Activated T-cell treated with anti-CD3 and anti-CD28 coated beads, Interleukin-2, amount 50 U/mL, for 72 hours (primary cell): ENCODE measurements at regions not wholly inside any gene's neighbourhood (a gene's known extent, or its start where the extent isn't known, plus 50 kb on each side); places are given as distances from the start of the nearest gene placed in this dataset.

Experiments used
- ATAC-seq, 2 donors: fragments of 150-1000 bp; cut with Tn5 transposase; replicated peaks in 1 of 2; 2 replicates each; pipeline ENCODE4 v1.10.0; 2021; ENCODE audit warnings: moderate library complexity in 2 of 2, mild to moderate bottlenecking in 1 of 2
- DNase-seq, 2 donors: peaks; one replicate each; pipeline ENCODE4 v3.0.0; 2021 to 2022; ENCODE audit warnings: mixed read lengths in 1 of 2
- H3K27ac Mint-ChIP-seq: one replicate; pipeline ENCODE4 v1.8.0; 2022; ENCODE audit warnings: mild to moderate bottlenecking, moderate library complexity, mixed read lengths
- H3K27me3 Mint-ChIP-seq: one replicate; pipeline ENCODE4 v1.8.0; 2022; ENCODE audit warnings: low read depth, mixed read lengths
- H3K36me3 Mint-ChIP-seq, 2 donors: one replicate each; pipeline ENCODE4 v1.8.0; 2022; ENCODE audit warnings: mixed read lengths in 2 of 2, mild to moderate bottlenecking in 1 of 2; ENCODE audit not compliant: insufficient read depth in 2 of 2
- H3K4me1 Mint-ChIP-seq: one replicate; pipeline ENCODE4 v1.8.0; 2022; ENCODE audit warnings: low read depth, mixed read lengths
- H3K4me3 Mint-ChIP-seq, 2 donors: one replicate each; pipeline ENCODE4 v1.8.0; 2022; ENCODE audit warnings: mild to moderate bottlenecking in 2 of 2, mixed read lengths in 2 of 2, moderate library complexity in 2 of 2
- H3K9me3 Mint-ChIP-seq, 2 donors: one replicate each; pipeline ENCODE4 v1.8.0; 2022; ENCODE audit warnings: mixed read lengths in 2 of 2

GRCh38 chr13:80096383-80096782 lies 244.5 kb downstream of the SPRY2 start:
- Mint-ChIP-seq H3K27ac (no peak overlapping the region), H3K36me3 (no peaks in the 10 kb centered on the region)
- ATAC-seq: no peak

GRCh38 chr13:80094526-80094925 lies 246.4 kb downstream of the SPRY2 start:
- Mint-ChIP-seq H3K27me3 (no peaks in the 10 kb centered on the region), H3K36me3 (no peaks in the 10 kb centered on the region), H3K4me1 (no peaks in the 10 kb centered on the region), H3K27ac (no peak overlapping the region), H3K4me3 (no peak overlapping the region), H3K9me3 (no peaks in the 10 kb centered on the region)
- ATAC-seq: no peak
- DNase-seq: no peak

More at GRCh38 chr13:80096383-80096782, 244.5 kb downstream of the SPRY2 start:
- Mint-ChIP-seq H3K9me3 (no peaks in the 10 kb centered on the region), H3K27me3 (no peaks in the 10 kb centered on the region), H3K4me1 (no peaks in the 10 kb centered on the region), H3K4me3 (no peak overlapping the region)
- DNase-seq: no peak

GRCh38 chr13:80093888-80094287 lies 247.0 kb downstream of the SPRY2 start:
- DNase-seq: no peak
- no peaks in the 10 kb centered on the region for H3K27me3 Mint-ChIP-seq
- H3K36me3 Mint-ChIP-seq: no peaks in the 10 kb centered on the region
- H3K9me3 Mint-ChIP-seq: no peaks in the 10 kb centered on the region
- no peak overlapping the region for H3K27ac Mint-ChIP-seq
- H3K4me3 Mint-ChIP-seq: no peak overlapping the region
- no peak for ATAC-seq
- H3K4me1 Mint-ChIP-seq: no peaks in the 10 kb centered on the region

GRCh38 chr13:80086304-80086721 lies 254.6 kb downstream of the SPRY2 start:
- Mint-ChIP-seq H3K27ac (no peak overlapping the region), H3K4me3 (no peak overlapping the region), H3K36me3 (no peaks in the 10 kb centered on the region), H3K4me1 (no peaks in the 10 kb centered on the region), H3K9me3 (no peaks in the 10 kb centered on the region), H3K27me3 (no peaks in the 10 kb centered on the region)
- ATAC-seq (no peak), DNase-seq (no peak)

DNA sequence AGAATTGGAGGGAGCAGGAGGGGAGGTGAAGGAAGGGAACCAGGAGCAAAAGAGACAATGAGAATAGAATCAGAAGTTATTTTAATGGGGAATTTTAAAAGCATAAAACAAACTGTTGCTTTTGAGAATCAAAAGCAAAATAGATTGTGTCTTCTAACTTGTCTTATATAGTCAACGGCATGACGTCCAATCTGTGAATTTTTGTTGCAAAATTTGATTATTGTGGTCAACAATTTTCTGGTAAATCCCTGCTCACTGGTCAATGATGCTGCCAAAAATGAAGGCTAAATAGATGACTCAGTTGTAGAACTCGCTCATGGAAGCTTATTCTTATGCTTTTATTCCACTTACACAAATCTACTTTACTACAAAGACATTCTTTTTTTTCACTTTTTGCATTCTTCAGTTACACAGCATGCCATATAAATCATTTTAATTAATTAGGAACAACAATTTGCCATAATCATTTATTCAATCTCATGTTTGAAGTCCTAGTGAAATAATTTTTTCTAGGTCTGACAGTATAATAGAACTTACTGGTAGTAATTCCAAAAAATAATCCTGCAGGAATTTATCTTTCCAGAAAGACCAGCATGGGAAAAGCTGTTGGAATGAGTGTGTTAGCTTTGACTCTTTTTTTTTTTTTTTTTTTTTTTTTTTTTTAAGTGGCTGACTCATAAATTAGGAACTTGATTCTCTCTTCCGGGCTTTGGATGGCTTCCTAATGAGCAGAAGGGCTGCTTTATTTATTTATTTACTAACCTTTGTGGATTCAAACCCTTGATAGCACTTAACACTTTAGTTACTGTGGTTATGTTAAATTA lies 256.9 kb downstream of the SPRY2 start:
- Mint-ChIP-seq H3K4me3 (no peak overlapping the region), H3K9me3 (no peaks in the 10 kb centered on the region), H3K27ac (no peak overlapping the region), H3K27me3 (no peaks in the 10 kb centered on the region), H3K4me1 (no peaks in the 10 kb centered on the region), H3K36me3 (no peaks in the 10 kb centered on the region)
- ATAC-seq (no peak), DNase-seq (no peak)

- Mint-ChIP-seq H3K9me3 (no peaks in the 10 kb centered on the region), H3K36me3 (no peaks in the 10 kb centered on the region), H3K4me1 (no peaks in the 10 kb centered on the region), H3K27ac (no peak overlapping the region), H3K4me3 (no peak overlapping the region), H3K27me3 (no peaks in the 10 kb centered on the region)
- DNase-seq (no peak), ATAC-seq (no peak)
Observed at GRCh38 chr13:80083081-80083852, 257.7 kb downstream of the SPRY2 start.

- Mint-ChIP-seq H3K27ac (no peak overlapping the region), H3K4me3 (no peak overlapping the region), H3K27me3 (no peaks in the 10 kb centered on the region), H3K9me3 (no peaks in the 10 kb centered on the region), H3K4me1 (no peaks in the 10 kb centered on the region), H3K36me3 (no peaks in the 10 kb centered on the region)
- ATAC-seq (no peak), DNase-seq (no peak)
Observed at GRCh38 chr13:80082396-80083080, 258.4 kb downstream of the SPRY2 start.

GRCh38 chr13:80074811-80075210 lies 266.1 kb downstream of the SPRY2 start:
- Mint-ChIP-seq H3K4me3 (no peak overlapping the region), H3K36me3 (no peaks in the 10 kb centered on the region), H3K27ac (no peak overlapping the region), H3K4me1 (no peaks in the 10 kb centered on the region), H3K9me3 (peaks cover 0 to 1% of the 10 kb centered on the region in 2 donors), H3K27me3 (no peaks in the 10 kb centered on the region)
- no peak for DNase-seq
- no peak for ATAC-seq

DNA sequence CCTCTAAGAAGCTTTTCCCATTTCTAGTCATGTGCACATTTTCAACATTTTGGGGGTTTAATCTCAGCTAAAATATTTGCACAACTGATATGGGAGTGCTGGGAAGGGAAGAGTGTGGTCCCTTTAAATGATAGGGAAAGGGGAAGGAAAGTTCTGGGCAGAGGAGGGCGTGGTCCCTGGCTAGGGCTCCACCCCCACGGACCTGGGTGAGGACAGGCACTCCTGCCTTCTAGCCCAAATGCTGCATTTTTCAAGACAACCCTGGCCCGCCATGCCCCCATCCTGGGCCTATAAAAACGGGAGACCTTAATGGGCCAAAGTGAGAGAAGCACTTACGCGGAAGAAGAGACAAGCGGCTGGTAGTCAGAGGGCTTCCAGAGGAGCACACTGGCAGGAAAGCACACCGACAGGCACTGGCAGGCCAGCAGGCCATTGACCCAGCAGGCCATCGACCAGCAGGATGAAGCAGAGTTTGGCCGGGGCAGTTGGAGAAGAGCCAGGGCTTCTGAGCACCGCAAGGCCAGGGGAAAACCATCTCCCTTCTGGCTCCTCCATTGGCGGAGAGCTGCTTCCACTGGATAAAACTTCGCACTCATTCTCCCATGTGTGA lies 266.7 kb downstream of the SPRY2 start:
- no peak overlapping the region for H3K27ac Mint-ChIP-seq
- no peaks in the 10 kb centered on the region for H3K4me1 Mint-ChIP-seq
- no peak for DNase-seq
- H3K9me3 Mint-ChIP-seq: peaks cover 0 to 1% of the 10 kb centered on the region in 2 donors
- no peak for ATAC-seq
- no peaks in the 10 kb centered on the region for H3K36me3 Mint-ChIP-seq
- no peaks in the 10 kb centered on the region for H3K27me3 Mint-ChIP-seq
- H3K4me3 Mint-ChIP-seq: no peak overlapping the region

DNA sequence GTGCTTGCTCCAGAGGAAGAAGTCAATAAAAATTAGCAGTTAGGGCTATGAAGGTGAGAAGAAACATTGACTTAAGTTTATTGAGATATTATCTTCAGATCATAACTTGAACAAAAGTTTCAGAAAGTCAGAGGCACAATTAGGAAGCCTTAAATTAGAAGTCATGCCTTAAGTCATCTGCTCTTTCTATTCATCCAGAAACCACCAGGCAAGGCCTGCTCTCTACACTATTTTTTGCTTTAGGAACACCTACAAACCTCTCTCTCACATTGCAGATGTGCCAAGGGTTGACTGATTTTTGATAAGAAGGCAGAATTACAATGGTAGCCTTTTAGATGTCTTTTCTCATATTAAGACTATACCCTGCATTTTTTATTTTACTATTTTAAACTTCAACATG lies 268.7 kb downstream of the SPRY2 start:
- DNase-seq: no peak
- Mint-ChIP-seq H3K27me3 (no peaks in the 10 kb centered on the region), H3K4me1 (no peaks in the 10 kb centered on the region), H3K36me3 (no peaks in the 10 kb centered on the region), H3K9me3 (peaks cover 1 to 2% of the 10 kb centered on the region in 2 donors), H3K4me3 (no peak overlapping the region), H3K27ac (no peak overlapping the region)
- no peak for ATAC-seq

GRCh38 chr13:80070024-80070703 lies 270.8 kb downstream of the SPRY2 start:
- Mint-ChIP-seq H3K36me3 (no peaks in the 10 kb centered on the region), H3K4me3 (no peak overlapping the region), H3K27me3 (no peaks in the 10 kb centered on the region), H3K9me3 (peaks cover 1 to 2% of the 10 kb centered on the region in 2 donors), H3K4me1 (no peaks in the 10 kb centered on the region), H3K27ac (no peak overlapping the region)
- no peak for ATAC-seq
- no peak for DNase-seq

DNA sequence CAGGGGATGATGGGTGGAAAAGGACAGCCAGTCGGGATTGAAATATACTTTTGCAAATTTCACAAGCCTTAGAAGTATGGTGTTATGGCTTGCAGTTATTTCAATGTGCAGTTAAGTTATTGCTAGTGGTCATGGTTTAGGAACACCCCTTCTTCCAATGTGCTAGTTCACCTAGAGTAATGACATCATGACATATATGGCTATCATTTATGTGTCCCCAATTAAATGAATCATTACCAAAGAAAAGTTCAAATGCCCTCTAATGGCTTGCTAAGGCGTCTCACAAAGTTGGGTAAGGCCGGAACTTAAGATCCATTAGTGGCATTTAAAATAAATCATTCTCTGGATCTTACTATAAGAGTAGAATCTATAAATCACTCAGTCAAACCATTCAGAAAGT lies 271.6 kb downstream of the SPRY2 start:
- ATAC-seq (no peak), DNase-seq (no peak)
- no peaks in the 10 kb centered on the region for H3K4me1 Mint-ChIP-seq
- H3K27me3 Mint-ChIP-seq: no peaks in the 10 kb centered on the region
- no peaks in the 10 kb centered on the region for H3K36me3 Mint-ChIP-seq
- H3K27ac Mint-ChIP-seq: no peak overlapping the region
- no peak overlapping the region for H3K4me3 Mint-ChIP-seq
- peaks cover 1 to 2% of the 10 kb centered on the region in 2 donors for H3K9me3 Mint-ChIP-seq
